ENCODE measurements at regions not wholly inside any gene's neighbourhood (a gene's known extent, or its start where the extent isn't known, plus 50 kb on each side); places are given as distances from the start of the nearest gene placed in this dataset.

DNA sequence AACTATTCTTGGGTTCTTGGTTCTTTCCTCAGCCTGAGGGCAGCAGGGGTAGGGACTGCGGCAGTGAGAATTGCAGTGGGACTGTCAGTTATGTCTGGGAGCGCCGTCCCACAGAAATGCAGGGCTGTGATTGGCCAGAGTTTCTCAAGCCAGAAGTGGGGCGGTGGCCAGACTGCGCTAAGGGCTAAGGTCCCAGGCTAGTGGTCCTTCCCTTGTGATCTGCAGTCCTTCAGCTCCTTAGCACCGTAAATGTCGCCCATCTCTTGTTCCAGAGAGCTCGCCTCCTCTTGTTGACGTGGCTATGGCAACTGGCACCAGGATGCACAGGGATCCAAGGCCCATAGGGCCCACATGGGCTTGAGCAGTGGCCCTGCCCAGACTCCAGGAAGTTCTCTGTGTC, 223.5 kb downstream of the GRIA2 start:
- H3K27me3 Mint-ChIP-seq, result no peaks in the 10 kb centered on the region
- H3K36me3 ChIP-seq (ENCODE audit: control insufficient read depth, insufficient read depth, low read length), result no peaks in the 10 kb centered on the region
- peaks cover 0 to 15% (median 1%) of the 10 kb centered on the region in 7 donors for H3K9me3 Mint-ChIP-seq
- peaks cover 0 to 3% of the 10 kb centered on the region in 2 experiments for H3K9me3 ChIP-seq (ENCODE audit: control insufficient read depth in 2 of 2, low read length in 2 of 2)
- H3K36me3 Mint-ChIP-seq, result no peaks in the 10 kb centered on the region
- DNase-seq (no peak), ATAC-seq (ENCODE audit: low read depth in 2 of 2) (no peak)
- no peak overlapping the region for H3K27ac Mint-ChIP-seq
- H3K4me1 Mint-ChIP-seq, result no peaks in the 10 kb centered on the region
- H3K4me3 ChIP-seq (ENCODE audit: low read depth, low read length), result no peak overlapping the region
- H3K27me3 ChIP-seq (ENCODE audit: control insufficient read depth, insufficient read depth, low read length), result no peaks in the 10 kb centered on the region
- no peak overlapping the region for H3K27ac ChIP-seq (ENCODE audit: insufficient read depth, low read length, poor library complexity, severe bottlenecking)
- H3K4me1 ChIP-seq (ENCODE audit: control insufficient read depth, insufficient read depth, low read length, poor library complexity, severe bottlenecking), result no peaks in the 10 kb centered on the region
- H3K4me3 Mint-ChIP-seq, result no peak overlapping the region

DNA sequence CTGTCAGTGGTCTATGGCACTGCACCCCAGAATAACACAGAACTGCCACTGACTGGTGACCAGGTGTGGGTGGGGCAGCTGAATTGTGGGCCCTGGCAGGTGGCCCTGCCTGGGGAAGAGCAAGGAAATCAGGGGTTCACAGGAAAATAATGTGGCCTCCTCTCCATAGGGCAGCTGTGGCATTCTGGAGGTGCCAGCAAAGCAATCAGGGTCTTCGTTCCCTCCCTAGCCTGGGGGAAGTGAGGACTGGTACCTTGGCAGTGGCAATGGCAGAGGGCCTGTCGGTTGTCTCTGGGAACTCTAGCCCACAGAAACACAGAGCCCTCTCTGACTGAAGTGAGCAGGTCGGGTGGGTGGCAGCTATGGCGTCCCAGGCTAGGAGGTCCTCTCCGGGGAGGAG, 223.0 kb downstream of the GRIA2 start:
- H3K27ac ChIP-seq (ENCODE audit: insufficient read depth, low read length, poor library complexity, severe bottlenecking), result no peak overlapping the region
- Mint-ChIP-seq H3K4me3 (no peak overlapping the region), H3K36me3 (no peaks in the 10 kb centered on the region), H3K27me3 (no peaks in the 10 kb centered on the region), H3K9me3 (peaks cover 0 to 15% (median 3%) of the 10 kb centered on the region in 7 donors), H3K4me1 (no peaks in the 10 kb centered on the region), H3K27ac (no peak overlapping the region)
- no peaks in the 10 kb centered on the region for H3K36me3 ChIP-seq (ENCODE audit: control insufficient read depth, insufficient read depth, low read length)
- H3K4me1 ChIP-seq (ENCODE audit: control insufficient read depth, insufficient read depth, low read length, poor library complexity, severe bottlenecking), result no peaks in the 10 kb centered on the region
- H3K4me3 ChIP-seq (ENCODE audit: low read depth, low read length), result no peak overlapping the region
- H3K27me3 ChIP-seq (ENCODE audit: control insufficient read depth, insufficient read depth, low read length), result no peaks in the 10 kb centered on the region
- no peak for DNase-seq
- H3K9me3 ChIP-seq (ENCODE audit: control insufficient read depth in 2 of 2, low read length in 2 of 2), result peaks cover 0 to 3% of the 10 kb centered on the region in 2 experiments
- no peak for ATAC-seq (ENCODE audit: low read depth in 2 of 2)

DNA sequence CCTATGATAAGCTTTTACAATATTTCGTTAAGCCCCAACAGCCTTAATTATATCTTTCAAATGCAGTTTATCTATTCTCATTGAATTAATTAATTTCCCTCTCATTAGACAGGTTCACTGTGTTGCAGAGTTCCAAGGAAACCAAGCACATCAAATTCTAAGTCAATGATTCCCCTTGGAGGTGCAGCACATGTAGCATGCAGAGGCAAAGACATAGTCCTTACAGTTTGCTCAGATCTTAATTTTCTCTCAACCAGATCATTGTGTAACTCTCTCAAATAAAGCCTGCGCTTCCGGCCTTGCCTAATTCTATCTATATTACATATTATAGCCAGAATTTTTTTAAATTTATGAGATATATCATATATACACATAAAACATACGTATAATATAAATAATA, 205.4 kb downstream of the GRIA2 start:
- DNase-seq (no peak), ATAC-seq (ENCODE audit: low read depth in 2 of 2) (no peak)
- H3K36me3 Mint-ChIP-seq, result no peaks in the 10 kb centered on the region
- Histone ChIP-seq H3K4me1 (ENCODE audit: control insufficient read depth, insufficient read depth, low read length, poor library complexity, severe bottlenecking) (no peaks in the 10 kb centered on the region), H3K27ac (ENCODE audit: insufficient read depth, low read length, poor library complexity, severe bottlenecking) (no peak overlapping the region), H3K9me3 (ENCODE audit: control insufficient read depth in 2 of 2, low read length in 2 of 2) (no peaks in the 10 kb centered on the region), H3K4me3 (ENCODE audit: low read depth, low read length) (no peak overlapping the region), H3K36me3 (ENCODE audit: control insufficient read depth, insufficient read depth, low read length) (no peaks in the 10 kb centered on the region), H3K27me3 (ENCODE audit: control insufficient read depth, insufficient read depth, low read length) (no peaks in the 10 kb centered on the region)
- H3K27ac Mint-ChIP-seq, result no peak overlapping the region
- no peak overlapping the region for H3K4me3 Mint-ChIP-seq
- H3K27me3 Mint-ChIP-seq, result no peaks in the 10 kb centered on the region
- no peaks in the 10 kb centered on the region for H3K4me1 Mint-ChIP-seq
- H3K9me3 Mint-ChIP-seq, result peaks cover 0 to 24% (median 5%) of the 10 kb centered on the region in 7 donors

DNA sequence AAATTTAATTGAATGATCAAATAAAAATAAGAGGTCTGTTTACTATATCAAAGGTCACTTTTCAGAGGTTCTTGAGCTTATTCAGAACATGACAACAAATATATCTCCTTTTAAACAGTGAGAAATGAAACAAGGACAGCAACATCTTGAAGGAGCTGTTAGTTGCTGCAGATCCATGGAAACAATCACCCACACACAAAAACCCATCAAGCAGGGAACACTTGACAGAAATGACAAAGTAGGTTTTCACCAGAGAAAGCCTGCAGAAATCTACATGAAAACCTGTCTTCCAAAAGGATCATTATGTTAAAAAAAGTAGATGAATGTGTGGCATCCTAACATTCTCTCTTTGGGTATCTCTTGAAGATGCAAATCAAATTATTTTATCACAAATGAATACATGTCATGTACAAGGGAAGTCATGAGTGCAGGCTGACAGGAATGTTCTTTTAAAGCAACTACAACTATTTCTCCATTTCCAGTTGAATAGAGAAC, 203.0 kb downstream of the GRIA2 start:
- H3K4me3 Mint-ChIP-seq, result no peak overlapping the region
- H3K4me1 Mint-ChIP-seq, result no peaks in the 10 kb centered on the region
- H3K36me3 ChIP-seq (ENCODE audit: control insufficient read depth, insufficient read depth, low read length), result no peaks in the 10 kb centered on the region
- H3K27ac Mint-ChIP-seq, result no peak overlapping the region
- no peak overlapping the region for H3K27ac ChIP-seq (ENCODE audit: insufficient read depth, low read length, poor library complexity, severe bottlenecking)
- no peaks in the 10 kb centered on the region for H3K27me3 ChIP-seq (ENCODE audit: control insufficient read depth, insufficient read depth, low read length)
- DNase-seq (no peak), ATAC-seq (ENCODE audit: low read depth in 2 of 2) (no peak)
- H3K9me3 Mint-ChIP-seq, result peaks cover 0 to 26% (median 5%) of the 10 kb centered on the region in 7 donors
- H3K9me3 ChIP-seq (ENCODE audit: control insufficient read depth in 2 of 2, low read length in 2 of 2), result no peaks in the 10 kb centered on the region
- H3K27me3 Mint-ChIP-seq, result no peaks in the 10 kb centered on the region
- H3K4me3 ChIP-seq (ENCODE audit: low read depth, low read length), result no peak overlapping the region
- no peaks in the 10 kb centered on the region for H3K36me3 Mint-ChIP-seq
- H3K4me1 ChIP-seq (ENCODE audit: control insufficient read depth, insufficient read depth, low read length, poor library complexity, severe bottlenecking), result no peaks in the 10 kb centered on the region

DNA sequence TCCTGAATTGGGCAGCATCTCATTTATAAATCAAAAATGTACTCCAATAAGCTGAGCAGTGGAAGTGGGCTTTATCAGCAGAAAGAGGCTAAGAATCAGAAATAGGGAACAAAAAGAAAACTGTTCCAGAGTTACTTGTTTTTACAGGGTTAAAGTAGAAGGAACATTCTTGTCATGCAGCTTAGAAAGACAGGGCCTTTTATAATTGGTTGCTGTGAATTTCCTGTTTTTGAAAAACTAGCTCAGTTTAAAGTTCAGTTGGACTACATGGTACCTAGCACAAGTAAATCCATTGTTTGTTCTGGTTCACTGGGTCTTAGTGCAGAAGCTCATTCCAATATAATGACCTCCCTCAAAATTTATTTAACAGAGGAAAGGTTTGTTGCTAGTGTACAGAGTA, 200.8 kb downstream of the GRIA2 start:
- Histone ChIP-seq H3K27me3 (ENCODE audit: control insufficient read depth, insufficient read depth, low read length) (no peaks in the 10 kb centered on the region), H3K4me3 (ENCODE audit: low read depth, low read length) (no peak overlapping the region), H3K27ac (ENCODE audit: insufficient read depth, low read length, poor library complexity, severe bottlenecking) (no peak overlapping the region), H3K36me3 (ENCODE audit: control insufficient read depth, insufficient read depth, low read length) (no peaks in the 10 kb centered on the region), H3K9me3 (ENCODE audit: control insufficient read depth in 2 of 2, low read length in 2 of 2) (no peaks in the 10 kb centered on the region), H3K4me1 (ENCODE audit: control insufficient read depth, insufficient read depth, low read length, poor library complexity, severe bottlenecking) (no peaks in the 10 kb centered on the region)
- H3K4me1 Mint-ChIP-seq, result no peaks in the 10 kb centered on the region
- no peak for ATAC-seq (ENCODE audit: low read depth in 2 of 2)
- H3K4me3 Mint-ChIP-seq, result no peak overlapping the region
- H3K36me3 Mint-ChIP-seq, result no peaks in the 10 kb centered on the region
- H3K27ac Mint-ChIP-seq, result no peak overlapping the region
- H3K27me3 Mint-ChIP-seq, result no peaks in the 10 kb centered on the region
- DNase-seq, result no peak
- peaks cover 0 to 22% (median 5%) of the 10 kb centered on the region in 7 donors for H3K9me3 Mint-ChIP-seq

Measured in CD4-positive, CD25-positive, alpha-beta regulatory T cell (primary cell).